Liver (tissue), 8 donors: ENCODE measurements at regions not wholly inside any gene's neighbourhood (a gene's known extent, or its start where the extent isn't known, plus 50 kb on each side); places are given as distances from the start of the nearest gene placed in this dataset.

Experiments used
- DNase-seq: peaks from one replicate; pipeline ENCODE4 v3.0.0-alpha.2; 2017; ENCODE audit warnings: low spot score
- H3K27ac ChIP-seq, 2 donors: one replicate each; pipeline ENCODE4 v1.7.0; 2013; ENCODE audit warnings: inconsistent platforms in 2 of 2, low read length in 2 of 2, control low read depth in 1 of 2, low read depth in 1 of 2, mild to moderate bottlenecking in 1 of 2
- H3K27me3 ChIP-seq, 4 donors: one replicate each; pipeline versions ENCODE4 v1.6.1 to v1.7.0; 2013; ENCODE audit warnings: low read length in 3 of 4, inconsistent platforms in 1 of 4, mild to moderate bottlenecking in 1 of 4, moderate library complexity in 1 of 4; ENCODE audit not compliant: control insufficient read depth in 4 of 4, insufficient read depth in 4 of 4
- H3K36me3 ChIP-seq, 4 donors: one replicate each; pipeline versions ENCODE4 v1.6.1 to v1.7.0; 2013; ENCODE audit warnings: low read length in 3 of 4, mild to moderate bottlenecking in 3 of 4, low read depth in 1 of 4, moderate library complexity in 1 of 4; ENCODE audit not compliant: control insufficient read depth in 4 of 4, insufficient read depth in 3 of 4
- H3K4me1 ChIP-seq, 4 donors: one replicate each; pipeline versions ENCODE4 v1.6.1 to v1.7.0; 2013; ENCODE audit warnings: low read length in 3 of 4, mild to moderate bottlenecking in 3 of 4, moderate library complexity in 1 of 4; ENCODE audit not compliant: control insufficient read depth in 4 of 4, insufficient read depth in 4 of 4
- H3K4me3 ChIP-seq, 3 donors: one replicate each; pipeline versions ENCODE4 v1.6.1 to v1.7.0; 2013; ENCODE audit warnings: low read length in 3 of 3, control low read depth in 1 of 3, low read depth in 1 of 3, mild to moderate bottlenecking in 1 of 3
- H3K9ac ChIP-seq, 2 donors: one replicate each; pipeline ENCODE4 v1.7.0; 2013; ENCODE audit warnings: low read length in 2 of 2, mild to moderate bottlenecking in 2 of 2, moderate library complexity in 2 of 2, control low read depth in 1 of 2, low read depth in 1 of 2
- H3K9me3 ChIP-seq, 4 donors: one replicate each; pipeline versions ENCODE4 v1.6.1 to v1.7.0; 2013; ENCODE audit warnings: low read length in 3 of 4; ENCODE audit not compliant: control insufficient read depth in 4 of 4
- EGR1 ChIP-seq, 2 donors: IDR thresholded peaks; 2 replicates each; pipeline ENCODE4 v1.6.1; 2016 to 2018; ENCODE audit warnings: antibody characterized with exemption in 2 of 2, low read depth in 2 of 2
- FOXA1 ChIP-seq: IDR thresholded peaks from 2 replicates; pipeline ENCODE4 v1.6.1; 2016; ENCODE audit warnings: antibody characterized with exemption
- GABPA ChIP-seq, 2 donors: IDR thresholded peaks in 1 of 2; conservative IDR thresholded peaks in 1 of 2; 2 replicates each; pipeline ENCODE4 v1.6.1; 2016; ENCODE audit warnings: antibody characterized with exemption in 2 of 2, mild to moderate bottlenecking in 1 of 2, moderate library complexity in 1 of 2
- HNF4A ChIP-seq, 2 donors: conservative IDR thresholded peaks; 2 replicates each; pipeline ENCODE4 v1.6.1; 2016; ENCODE audit warnings: antibody characterized with exemption in 2 of 2, mild to moderate bottlenecking in 2 of 2
- HNF4G ChIP-seq: IDR thresholded peaks from 2 replicates; pipeline ENCODE4 v1.6.1; 2016; ENCODE audit warnings: antibody characterized with exemption
- RXRA ChIP-seq, 2 donors: IDR thresholded peaks; 2 replicates each; pipeline ENCODE4 v1.6.1; 2017 to 2018; ENCODE audit warnings: antibody characterized with exemption in 2 of 2, mild to moderate bottlenecking in 1 of 2
- TAF1 ChIP-seq: conservative IDR thresholded peaks from 2 replicates; pipeline ENCODE4 v1.6.1; 2016; ENCODE audit warnings: antibody characterized with exemption, mild to moderate bottlenecking
- YY1 ChIP-seq: IDR thresholded peaks from 2 replicates; pipeline ENCODE4 v1.6.1; 2016; ENCODE audit warnings: antibody characterized with exemption, mild to moderate bottlenecking
- WGBS: extraction: QIAGEN DNeasy Blood & Tissue Kit; methylation state at CpG from one replicate; pipeline ENCODE4 v1.1.7; 2013; 5-methylcytosine and 5-hydroxymethylcytosine counted together
- TF ChIP-seq, protein P1 (sequence below): IDR thresholded peaks from 2 replicates; pipeline ENCODE4 v1.6.1; 2016; ENCODE audit warnings: antibody characterized with exemption
- TF ChIP-seq, protein P2 (sequence below): IDR thresholded peaks from 2 replicates; pipeline ENCODE4 v1.6.1; 2016; ENCODE audit warnings: antibody characterized with exemption
- TF ChIP-seq, protein P3 (sequence below): IDR thresholded peaks from 2 replicates; pipeline ENCODE4 v1.6.1; 2016; ENCODE audit warnings: antibody characterized with exemption, mild to moderate bottlenecking
- TF ChIP-seq, protein P4 (sequence below): fragments of 150-350 bp; IDR thresholded peaks from 2 replicates; pipeline ENCODE4 v1.5.1; 2017; ENCODE audit warnings: improper control_type of control experiment, low read depth, low read length; ENCODE audit not compliant: missing input control
- donor health status: healthy.
- donor health status: healthy.
- donor health status: healthy.
- donor health status: healthy.
- donor health status: healthy.

DNA sequence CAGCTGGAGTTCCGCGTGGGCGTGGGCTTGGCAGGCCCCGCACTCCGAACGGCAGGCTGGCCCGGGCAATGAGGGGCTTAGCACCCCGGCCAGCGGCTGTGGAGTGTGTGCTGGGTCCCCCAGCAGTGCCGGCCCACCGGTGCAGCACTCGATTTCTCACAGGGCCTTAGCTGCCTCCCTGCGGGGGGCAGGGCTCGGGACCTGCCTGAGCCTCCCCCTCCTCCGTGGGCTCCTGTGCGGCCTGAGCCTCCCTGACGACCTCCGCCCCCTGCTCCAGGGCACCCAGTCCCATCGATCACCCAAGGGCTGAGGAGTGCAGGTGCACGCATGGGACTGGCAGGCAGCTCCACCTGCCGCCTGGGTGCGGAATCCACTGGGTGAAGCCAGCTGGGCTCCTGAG lies 191.8 kb downstream of the CYLC2 start:
- 94% methylated on average over 22 of the region's 22 CpGs for WGBS

DNA sequence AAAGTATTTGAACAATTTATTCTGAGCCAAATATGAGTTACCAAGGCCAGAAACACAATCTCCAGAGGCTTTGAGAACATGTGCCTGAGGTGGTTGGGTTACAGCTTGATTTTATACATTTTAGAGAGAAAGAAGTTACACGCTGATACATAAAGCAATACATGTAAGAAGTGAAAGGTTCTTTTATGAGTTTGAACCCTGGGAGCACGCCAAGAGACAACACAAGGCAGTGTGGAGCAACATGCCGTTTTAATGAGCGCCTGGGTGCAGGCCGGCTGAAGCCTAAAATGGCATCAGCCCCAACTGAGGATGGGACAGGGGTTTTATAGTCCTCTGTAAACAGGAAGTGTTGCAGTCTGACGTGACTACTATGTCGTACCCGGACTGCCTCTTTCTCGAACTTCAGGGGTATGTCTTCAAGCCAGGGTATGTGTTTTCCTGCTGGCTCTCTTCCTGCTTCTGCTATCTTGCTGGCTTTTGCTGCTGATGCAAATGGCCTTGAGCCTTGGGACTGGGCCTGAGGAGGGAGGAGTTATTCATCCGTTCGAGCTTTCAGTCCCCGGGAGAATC lies 193.7 kb downstream of the CYLC2 start:
- H3K9ac ChIP-seq: no peak overlapping the region
- H3K9me3 ChIP-seq: no peaks in the 10 kb centered on the region
- H3K4me3 ChIP-seq: no peak overlapping the region
- no peaks in the 10 kb centered on the region for H3K36me3 ChIP-seq
- H3K4me1 ChIP-seq: no peaks in the 10 kb centered on the region
- WGBS: 82% methylated on average over 12 of the region's 12 CpGs
- no peak overlapping the region for H3K27ac ChIP-seq
- H3K27me3 ChIP-seq: no peaks in the 10 kb centered on the region
- no peak for DNase-seq
- TF ChIP-seq GABPA (IDR thresholded peaks at IDR 0.05 in 1 of 2, conservative IDR thresholded peaks at IDR 0.05 in 1 of 2) (no peak), HNF4A (conservative IDR thresholded peaks at IDR 0.05) (no peak), HNF4G (no peak), EGR1 (IDR thresholded peaks at IDR 0.05; ENCODE audit: low read depth in 2 of 2) (no peak), FOXA1 (no peak), YY1 (no peak)
- TF ChIP-seq, protein P1, sequence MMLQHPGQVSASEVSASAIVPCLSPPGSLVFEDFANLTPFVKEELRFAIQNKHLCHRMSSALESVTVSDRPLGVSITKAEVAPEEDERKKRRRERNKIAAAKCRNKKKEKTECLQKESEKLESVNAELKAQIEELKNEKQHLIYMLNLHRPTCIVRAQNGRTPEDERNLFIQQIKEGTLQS: no peak
- TF ChIP-seq, protein P2, sequence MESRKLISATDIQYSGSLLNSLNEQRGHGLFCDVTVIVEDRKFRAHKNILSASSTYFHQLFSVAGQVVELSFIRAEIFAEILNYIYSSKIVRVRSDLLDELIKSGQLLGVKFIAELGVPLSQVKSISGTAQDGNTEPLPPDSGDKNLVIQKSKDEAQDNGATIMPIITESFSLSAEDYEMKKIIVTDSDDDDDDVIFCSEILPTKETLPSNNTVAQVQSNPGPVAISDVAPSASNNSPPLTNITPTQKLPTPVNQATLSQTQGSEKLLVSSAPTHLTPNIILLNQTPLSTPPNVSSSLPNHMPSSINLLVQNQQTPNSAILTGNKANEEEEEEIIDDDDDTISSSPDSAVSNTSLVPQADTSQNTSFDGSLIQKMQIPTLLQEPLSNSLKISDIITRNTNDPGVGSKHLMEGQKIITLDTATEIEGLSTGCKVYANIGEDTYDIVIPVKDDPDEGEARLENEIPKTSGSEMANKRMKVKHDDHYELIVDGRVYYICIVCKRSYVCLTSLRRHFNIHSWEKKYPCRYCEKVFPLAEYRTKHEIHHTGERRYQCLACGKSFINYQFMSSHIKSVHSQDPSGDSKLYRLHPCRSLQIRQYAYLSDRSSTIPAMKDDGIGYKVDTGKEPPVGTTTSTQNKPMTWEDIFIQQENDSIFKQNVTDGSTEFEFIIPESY: no peak
- TF ChIP-seq, protein P3, sequence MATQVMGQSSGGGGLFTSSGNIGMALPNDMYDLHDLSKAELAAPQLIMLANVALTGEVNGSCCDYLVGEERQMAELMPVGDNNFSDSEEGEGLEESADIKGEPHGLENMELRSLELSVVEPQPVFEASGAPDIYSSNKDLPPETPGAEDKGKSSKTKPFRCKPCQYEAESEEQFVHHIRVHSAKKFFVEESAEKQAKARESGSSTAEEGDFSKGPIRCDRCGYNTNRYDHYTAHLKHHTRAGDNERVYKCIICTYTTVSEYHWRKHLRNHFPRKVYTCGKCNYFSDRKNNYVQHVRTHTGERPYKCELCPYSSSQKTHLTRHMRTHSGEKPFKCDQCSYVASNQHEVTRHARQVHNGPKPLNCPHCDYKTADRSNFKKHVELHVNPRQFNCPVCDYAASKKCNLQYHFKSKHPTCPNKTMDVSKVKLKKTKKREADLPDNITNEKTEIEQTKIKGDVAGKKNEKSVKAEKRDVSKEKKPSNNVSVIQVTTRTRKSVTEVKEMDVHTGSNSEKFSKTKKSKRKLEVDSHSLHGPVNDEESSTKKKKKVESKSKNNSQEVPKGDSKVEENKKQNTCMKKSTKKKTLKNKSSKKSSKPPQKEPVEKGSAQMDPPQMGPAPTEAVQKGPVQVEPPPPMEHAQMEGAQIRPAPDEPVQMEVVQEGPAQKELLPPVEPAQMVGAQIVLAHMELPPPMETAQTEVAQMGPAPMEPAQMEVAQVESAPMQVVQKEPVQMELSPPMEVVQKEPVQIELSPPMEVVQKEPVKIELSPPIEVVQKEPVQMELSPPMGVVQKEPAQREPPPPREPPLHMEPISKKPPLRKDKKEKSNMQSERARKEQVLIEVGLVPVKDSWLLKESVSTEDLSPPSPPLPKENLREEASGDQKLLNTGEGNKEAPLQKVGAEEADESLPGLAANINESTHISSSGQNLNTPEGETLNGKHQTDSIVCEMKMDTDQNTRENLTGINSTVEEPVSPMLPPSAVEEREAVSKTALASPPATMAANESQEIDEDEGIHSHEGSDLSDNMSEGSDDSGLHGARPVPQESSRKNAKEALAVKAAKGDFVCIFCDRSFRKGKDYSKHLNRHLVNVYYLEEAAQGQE: no peak

More for the DNA sequence above, 191.8 kb downstream of the CYLC2 start:
- TF ChIP-seq, protein P2: no peak
- TF ChIP-seq GABPA (IDR thresholded peaks at IDR 0.05 in 1 of 2, conservative IDR thresholded peaks at IDR 0.05 in 1 of 2) (no peak), HNF4G (no peak), FOXA1 (no peak), EGR1 (IDR thresholded peaks at IDR 0.05; ENCODE audit: low read depth in 2 of 2) (no peak), TAF1 (no peak), YY1 (no peak), RXRA (IDR thresholded peaks at IDR 0.05) (no peak)
- TF ChIP-seq, protein P3: no peak
- TF ChIP-seq, protein P4, sequence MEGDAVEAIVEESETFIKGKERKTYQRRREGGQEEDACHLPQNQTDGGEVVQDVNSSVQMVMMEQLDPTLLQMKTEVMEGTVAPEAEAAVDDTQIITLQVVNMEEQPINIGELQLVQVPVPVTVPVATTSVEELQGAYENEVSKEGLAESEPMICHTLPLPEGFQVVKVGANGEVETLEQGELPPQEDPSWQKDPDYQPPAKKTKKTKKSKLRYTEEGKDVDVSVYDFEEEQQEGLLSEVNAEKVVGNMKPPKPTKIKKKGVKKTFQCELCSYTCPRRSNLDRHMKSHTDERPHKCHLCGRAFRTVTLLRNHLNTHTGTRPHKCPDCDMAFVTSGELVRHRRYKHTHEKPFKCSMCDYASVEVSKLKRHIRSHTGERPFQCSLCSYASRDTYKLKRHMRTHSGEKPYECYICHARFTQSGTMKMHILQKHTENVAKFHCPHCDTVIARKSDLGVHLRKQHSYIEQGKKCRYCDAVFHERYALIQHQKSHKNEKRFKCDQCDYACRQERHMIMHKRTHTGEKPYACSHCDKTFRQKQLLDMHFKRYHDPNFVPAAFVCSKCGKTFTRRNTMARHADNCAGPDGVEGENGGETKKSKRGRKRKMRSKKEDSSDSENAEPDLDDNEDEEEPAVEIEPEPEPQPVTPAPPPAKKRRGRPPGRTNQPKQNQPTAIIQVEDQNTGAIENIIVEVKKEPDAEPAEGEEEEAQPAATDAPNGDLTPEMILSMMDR: no peak
- Histone ChIP-seq H3K27me3 (no peaks in the 10 kb centered on the region), H3K4me3 (no peak overlapping the region), H3K27ac (no peak overlapping the region), H3K9ac (no peak overlapping the region), H3K36me3 (no peaks in the 10 kb centered on the region), H3K9me3 (no peaks in the 10 kb centered on the region), H3K4me1 (no peaks in the 10 kb centered on the region)
- DNase-seq: no peak
